K562 (cell line): ENCODE measurements at regions not wholly inside any gene's neighbourhood (a gene's known extent, or its start where the extent isn't known, plus 50 kb on each side); places are given as distances from the start of the nearest gene placed in this dataset.

Source experiments
- ATAC-seq: fragments of 200-7000 bp; cut with Tn5 transposase; 3 replicates; pipeline ENCODE4 v1.9.1; 2020; ENCODE audit warnings: moderate library complexity
- BruUV-seq: library from RNA; stranded (reverse); fragments of 400-500 nt; replicated peaks from 2 replicates; lab custom pipeline; 2021; lab: Mats Ljungman, UMichigan
- CTCF ChIA-PET: fragments of 300-600 bp; formaldehyde crosslinking; extraction: SDS; loops from one replicate; lab custom pipeline; 2021; ENCODE audit warnings: low intra/inter-chr PET ratio; lab: Yijun Ruan, JAX
- POLR2A ChIA-PET: fragments of 300-600, 350-650 bp; sonication (Branson Sonifier 250); formaldehyde crosslinking; extraction: SDS; loops from one replicate; lab custom pipeline; 2021; ENCODE audit warnings: antibody characterized with exemption, inconsistent platforms; lab: Yijun Ruan, JAX
- DNase-seq, 4 experiments: peaks; one replicate each; pipeline versions ENCODE4 v3.0.0 to v3.0.0-alpha.2; 2011 to 2018; ENCODE audit warnings: low spot score in 3 of 4, mixed read lengths in 3 of 4; ENCODE audit errors: extremely low read depth in 1 of 4
- FAIRE-seq: peaks from 2 replicates; lab custom pipeline; 2011; peaks lifted over from hg19 to GRCh38; lab: Jason Lieb, UNC
- H2AFZ ChIP-seq: 2 replicates; pipeline ENCODE4 v1.6.0; 2011; ENCODE audit warnings: low read depth, low read length, control low read depth, inconsistent platforms
- H3K27ac ChIP-seq: fragments of 200-600 bp; 3 replicates; pipeline ENCODE4 v1.8.0; 2011; ENCODE audit warnings: low read depth, mild to moderate bottlenecking, control low read depth, inconsistent platforms, low read length, moderate library complexity, mixed read lengths; ENCODE audit errors: extremely low read depth
- H3K27me3 ChIP-seq, 2 experiments: fragments of 300-600 bp in 1 of 2; 2 replicates in 1 of 2; 3 replicates in 1 of 2; pipeline versions ENCODE4 v1.6.0 to v1.8.0; 2011; ENCODE audit warnings: inconsistent platforms in 2 of 2, low read length in 2 of 2, mild to moderate bottlenecking in 1 of 2, mixed read lengths in 1 of 2, moderate library complexity in 1 of 2; ENCODE audit not compliant: control insufficient read depth in 2 of 2, insufficient read depth in 2 of 2
- H3K36me3 ChIP-seq: fragments of 300-600 bp; 3 replicates; pipeline ENCODE4 v1.8.0; 2011; ENCODE audit warnings: mild to moderate bottlenecking, low read length, inconsistent platforms; ENCODE audit not compliant: control insufficient read depth, insufficient read depth
- H3K4me1 ChIP-seq, 2 experiments: fragments of 200-600 bp in 1 of 2; replicated peaks in 1 of 2; 2 replicates in 1 of 2; 3 replicates in 1 of 2; pipeline versions ENCODE4 v1.5.1 to v1.8.0; 2011; ENCODE audit warnings: inconsistent platforms in 2 of 2, low read length in 2 of 2, mild to moderate bottlenecking in 1 of 2, mixed read lengths in 1 of 2, moderate library complexity in 1 of 2; ENCODE audit not compliant: control insufficient read depth in 2 of 2, insufficient read depth in 2 of 2
- H3K4me2 ChIP-seq: 2 replicates; pipeline ENCODE4 v1.6.1; 2011; ENCODE audit warnings: low read length, control low read depth, inconsistent platforms, mixed read lengths; ENCODE audit not compliant: insufficient read depth
- H3K4me3 ChIP-seq: fragments of 200-600 bp; sonication (generic), shearing (Covaris generic); 2 replicates; pipeline ENCODE4 v1.5.1; 2016; ENCODE audit warnings: control low read depth, inconsistent platforms
- H3K79me2 ChIP-seq: fragments of 200-600 bp; 3 replicates; pipeline ENCODE4 v1.8.0; 2011; ENCODE audit warnings: low read length, inconsistent platforms; ENCODE audit not compliant: control insufficient read depth, insufficient read depth
- H3K9ac ChIP-seq, 2 experiments: 2 replicates each; pipeline versions ENCODE4 v1.6.0 to v1.6.1; 2011; ENCODE audit warnings: low read depth in 2 of 2, low read length in 2 of 2, control low read depth in 1 of 2, inconsistent platforms in 1 of 2, mild to moderate bottlenecking in 1 of 2, mixed read lengths in 1 of 2; ENCODE audit not compliant: insufficient read depth in 1 of 2
- H3K9me1 ChIP-seq: one replicate; pipeline ENCODE4 v1.6.0; 2011; ENCODE audit warnings: inconsistent platforms, mild to moderate bottlenecking, low read length, moderate library complexity; ENCODE audit not compliant: control insufficient read depth, insufficient read depth
- H3K9me3 ChIP-seq: replicated peaks from 2 replicates; pipeline ENCODE4 v1.5.1; 2011; ENCODE audit warnings: low read depth, low read length, inconsistent platforms; ENCODE audit not compliant: control insufficient read depth, insufficient read depth
- H4K20me1 ChIP-seq: replicated peaks from 2 replicates; pipeline ENCODE4 v1.6.1; 2011; ENCODE audit warnings: low read length, inconsistent platforms, mixed read lengths; ENCODE audit not compliant: control insufficient read depth, insufficient read depth
- BRD9 ChIP-seq: fragments of 450-650 bp; IDR thresholded peaks from 2 replicates; pipeline ENCODE4 v1.6.1; 2018; ENCODE audit warnings: low read depth; ENCODE audit not compliant: partially characterized antibody
- CC2D1A ChIP-seq: fragments of 450-650 bp; IDR thresholded peaks from 2 replicates; pipeline ENCODE4 v1.6.1; 2017; ENCODE audit warnings: mild to moderate bottlenecking
- COPS2 ChIP-seq: fragments of 450-650 bp; conservative IDR thresholded peaks from 2 replicates; pipeline ENCODE4 v1.6.1; 2016; ENCODE audit warnings: mild to moderate bottlenecking, moderate library complexity
- CREBBP ChIP-seq: IDR thresholded peaks from one replicate; pipeline ENCODE4 v1.6.1; 2012; ENCODE audit warnings: low read depth, mild to moderate bottlenecking, control low read depth, inconsistent platforms, low read length
- GABPA ChIP-seq: fragments of 200-800 bp; sonication (Bioruptor generic); conservative IDR thresholded peaks from 2 replicates; pipeline ENCODE4 v1.6.1; 2016; ENCODE audit warnings: low read depth, missing genetic modification characterization, missing compliant biosample characterization
- HES1 ChIP-seq: fragments of 450-650 bp; IDR thresholded peaks from 2 replicates; pipeline ENCODE4 v1.6.1; 2016; ENCODE audit warnings: low read depth, mild to moderate bottlenecking, moderate library complexity
- RNF2 ChIP-seq: sonication (generic); IDR thresholded peaks from 2 replicates; pipeline ENCODE4 v1.6.1; 2016
- SUPT5H ChIP-seq: fragments of 450-650 bp; IDR thresholded peaks from 2 replicates; pipeline ENCODE4 v1.6.1; 2016
- ZNF232 ChIP-seq: sonication (generic); formaldehyde crosslinking; IDR thresholded peaks from 2 replicates; pipeline ENCODE4 v1.8.0; 2022; ENCODE audit warnings: mild to moderate bottlenecking, missing genetic modification reagents
- ZNF551 ChIP-seq: fragments of 250-450 bp; sonication (Bioruptor Pico); IDR thresholded peaks from 2 replicates; pipeline ENCODE4 v1.5.0; 2021; ENCODE audit warnings: mild to moderate bottlenecking, moderate library complexity
- ZNF77 ChIP-seq: fragments of 250-450 bp; sonication (Bioruptor Pico); IDR thresholded peaks from 2 replicates; pipeline ENCODE4 v1.5.0; 2020
- ZNF830 ChIP-seq: fragments of 250-450 bp; sonication (Bioruptor Pico); IDR thresholded peaks from 2 replicates; pipeline ENCODE4 v1.5.0; 2021; ENCODE audit warnings: mild to moderate bottlenecking
- WGBS: fragments of 100-300 bp; shearing (Covaris generic); methylation state at CpG from one replicate; pipeline ENCODE4 v1.1.6; 2016; ENCODE audit warnings: low coverage, mixed read lengths; ENCODE audit not compliant: insufficient coverage; ENCODE audit errors: missing lambda C conversion rate; 5-methylcytosine and 5-hydroxymethylcytosine counted together
- in situ Hi-C: fragments of 300-500 bp; cut with MboI; formaldehyde crosslinking; loops from 4 replicates; pipeline ENCODE4 v1.15.0; 2018; ENCODE audit warnings: inconsistent platforms, mixed read lengths
- intact Hi-C: fragments of 100-400 bp; cut with micrococcal nuclease; formaldehyde crosslinking; loops from 2 replicates; pipeline ENCODE4 v1.14.2; 2022
- TF ChIP-seq, protein P1 (sequence below): sonication (generic); formaldehyde crosslinking; IDR thresholded peaks from 2 replicates; pipeline ENCODE4 v1.9.0; 2022; ENCODE audit warnings: mild to moderate bottlenecking, missing genetic modification reagents
- TF ChIP-seq, protein P2 (sequence below): sonication (generic); formaldehyde crosslinking; IDR thresholded peaks from 2 replicates; pipeline ENCODE4 v1.8.0; 2023; ENCODE audit warnings: mild to moderate bottlenecking, missing genetic modification reagents
- TF ChIP-seq, protein P3 (sequence below): sonication (generic); formaldehyde crosslinking; IDR thresholded peaks from 2 replicates; pipeline ENCODE4 v1.8.0; 2022; ENCODE audit warnings: mild to moderate bottlenecking, missing genetic modification reagents
- TF ChIP-seq, protein P4 (sequence below): fragments of 250-450 bp; sonication (Bioruptor Pico); IDR thresholded peaks from 2 replicates; pipeline ENCODE4 v1.5.0; 2021
- TF ChIP-seq, protein P5 (sequence below): fragments of 250-450 bp; sonication (Bioruptor Pico); IDR thresholded peaks from 2 replicates; pipeline ENCODE4 v1.5.0; 2021; ENCODE audit warnings: mild to moderate bottlenecking, moderate library complexity

- BruUV-seq: no TSS peak
- in situ Hi-C loops (no loop called here), intact Hi-C loops (no loop called here)
- 0% methylated on average over 1 of the region's 1 CpG for WGBS
- ATAC-seq: no peak
- Histone ChIP-seq H3K4me1 (no peaks in the 10 kb centered on the region), H4K20me1 (no peaks in the 10 kb centered on the region), H2AFZ (no peak overlapping the region), H3K9me3 (no peaks in the 10 kb centered on the region), H3K9ac (no peak overlapping the region), H3K79me2 (no peaks in the 10 kb centered on the region), H3K4me2 (no peak overlapping the region), H3K27ac (no peak overlapping the region), H3K36me3 (no peaks in the 10 kb centered on the region), H3K4me3 (no peak overlapping the region), H3K27me3 (no peaks in the 10 kb centered on the region), H3K9me1 (no peaks in the 10 kb centered on the region)
- no peak for FAIRE-seq
- DNase-seq: no peak
- POLR2A ChIA-PET: no interaction called here
- CTCF ChIA-PET: no interaction called here
- TF ChIP-seq ZNF551: no peak
- TF ChIP-seq, protein P1, sequence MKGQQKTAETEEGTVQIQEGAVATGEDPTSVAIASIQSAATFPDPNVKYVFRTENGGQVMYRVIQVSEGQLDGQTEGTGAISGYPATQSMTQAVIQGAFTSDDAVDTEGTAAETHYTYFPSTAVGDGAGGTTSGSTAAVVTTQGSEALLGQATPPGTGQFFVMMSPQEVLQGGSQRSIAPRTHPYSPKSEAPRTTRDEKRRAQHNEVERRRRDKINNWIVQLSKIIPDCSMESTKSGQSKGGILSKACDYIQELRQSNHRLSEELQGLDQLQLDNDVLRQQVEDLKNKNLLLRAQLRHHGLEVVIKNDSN: no peak
- no peak for TF ChIP-seq RNF2
- no peak for TF ChIP-seq CC2D1A
- no peak for TF ChIP-seq COPS2
- TF ChIP-seq ZNF232: no peak
- TF ChIP-seq, protein P2, sequence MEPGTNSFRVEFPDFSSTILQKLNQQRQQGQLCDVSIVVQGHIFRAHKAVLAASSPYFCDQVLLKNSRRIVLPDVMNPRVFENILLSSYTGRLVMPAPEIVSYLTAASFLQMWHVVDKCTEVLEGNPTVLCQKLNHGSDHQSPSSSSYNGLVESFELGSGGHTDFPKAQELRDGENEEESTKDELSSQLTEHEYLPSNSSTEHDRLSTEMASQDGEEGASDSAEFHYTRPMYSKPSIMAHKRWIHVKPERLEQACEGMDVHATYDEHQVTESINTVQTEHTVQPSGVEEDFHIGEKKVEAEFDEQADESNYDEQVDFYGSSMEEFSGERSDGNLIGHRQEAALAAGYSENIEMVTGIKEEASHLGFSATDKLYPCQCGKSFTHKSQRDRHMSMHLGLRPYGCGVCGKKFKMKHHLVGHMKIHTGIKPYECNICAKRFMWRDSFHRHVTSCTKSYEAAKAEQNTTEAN (CRISPR knock-in tag): no peak
- no peak for TF ChIP-seq HES1
- TF ChIP-seq CREBBP: no peak
- no peak for TF ChIP-seq ZNF830 (CRISPR knock-in tag)
- no peak for TF ChIP-seq BRD9
- TF ChIP-seq, protein P3, sequence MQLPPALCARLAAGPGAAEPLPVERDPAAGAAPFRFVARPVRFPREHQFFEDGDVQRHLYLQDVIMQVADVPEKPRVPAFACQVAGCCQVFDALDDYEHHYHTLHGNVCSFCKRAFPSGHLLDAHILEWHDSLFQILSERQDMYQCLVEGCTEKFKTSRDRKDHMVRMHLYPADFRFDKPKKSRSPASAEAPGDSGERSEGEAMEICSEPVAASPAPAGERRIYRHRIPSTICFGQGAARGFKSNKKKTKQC: no peak
- no peak for TF ChIP-seq SUPT5H
- TF ChIP-seq, protein P4, sequence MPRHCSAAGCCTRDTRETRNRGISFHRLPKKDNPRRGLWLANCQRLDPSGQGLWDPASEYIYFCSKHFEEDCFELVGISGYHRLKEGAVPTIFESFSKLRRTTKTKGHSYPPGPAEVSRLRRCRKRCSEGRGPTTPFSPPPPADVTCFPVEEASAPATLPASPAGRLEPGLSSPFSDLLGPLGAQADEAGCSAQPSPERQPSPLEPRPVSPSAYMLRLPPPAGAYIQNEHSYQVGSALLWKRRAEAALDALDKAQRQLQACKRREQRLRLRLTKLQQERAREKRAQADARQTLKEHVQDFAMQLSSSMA: no peak
- TF ChIP-seq ZNF77 (CRISPR knock-in tag): no peak
- TF ChIP-seq, protein P5, sequence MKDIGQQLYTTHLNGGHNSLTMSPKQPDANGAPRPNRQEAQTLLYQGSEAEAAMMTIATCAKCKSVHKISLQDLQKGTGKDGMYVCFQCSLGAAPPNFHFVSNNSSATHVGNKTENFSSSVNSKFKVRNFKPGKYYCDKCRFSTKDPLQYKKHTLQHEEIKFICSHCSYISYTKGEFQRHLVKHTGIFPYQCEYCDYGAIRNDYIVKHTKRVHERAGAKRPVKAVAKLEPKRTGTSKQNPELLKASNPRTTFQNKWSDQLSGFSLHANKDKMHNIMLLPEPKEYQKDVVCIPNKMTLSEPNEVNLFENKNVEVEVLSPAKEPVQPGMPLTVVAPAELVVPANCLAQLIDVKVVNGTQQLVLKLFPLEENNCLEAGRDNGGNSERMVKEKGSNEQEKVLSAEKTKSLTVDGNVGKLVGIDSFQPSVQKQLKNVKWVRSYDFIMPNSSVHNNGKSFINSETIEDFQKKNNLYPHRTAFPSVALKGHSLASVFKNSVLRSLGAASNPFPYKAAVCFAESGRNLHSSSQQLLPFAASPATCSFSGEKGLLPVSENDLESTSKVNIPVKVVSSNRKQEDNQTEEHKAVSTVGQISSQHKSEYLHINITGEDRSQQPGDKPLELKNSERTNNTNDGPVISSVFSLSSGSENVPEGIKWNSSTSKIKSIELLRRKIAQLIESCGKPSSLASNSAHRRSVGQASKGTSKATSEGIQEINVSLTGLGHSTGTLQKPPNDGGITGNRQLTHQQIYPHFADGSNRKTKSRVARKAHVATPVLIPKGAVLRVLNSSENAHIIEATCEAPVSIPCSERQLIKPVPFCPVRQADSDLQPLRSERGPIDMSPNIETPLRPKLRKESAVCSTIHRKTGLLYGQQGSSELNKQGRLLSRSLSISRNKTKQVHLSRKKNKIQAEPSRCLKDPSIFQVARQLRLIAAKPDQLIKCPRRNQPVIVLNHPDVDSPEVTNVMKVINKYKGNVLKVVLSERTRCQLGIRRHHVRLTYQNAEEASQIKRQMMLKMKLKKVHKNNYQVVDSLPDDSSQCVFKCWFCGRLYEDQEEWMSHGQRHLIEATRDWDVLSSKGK: no peak
- peak; percentile 53 for TF ChIP-seq GABPA (tag)
Measured at GRCh38 chr2:76491503-76491902, 780.8 kb upstream of the GCFC2 start.
